ENCODE measurements at regions not wholly inside any gene's neighbourhood (a gene's known extent, or its start where the extent isn't known, plus 50 kb on each side); places are given as distances from the start of the nearest gene placed in this dataset.

GRCh38 chr12:28065889-28066630, 93.5 kb upstream of the PTHLH start:
- TF ChIP-seq CTCF (conservative IDR thresholded peaks at IDR 0.05; ENCODE audit: low read length) (no peak), EZH2phosphoT487 (IDR thresholded peaks at IDR 0.05; ENCODE audit: borderline replicate concordance, low read depth, low read length) (no peak)

Data from OCI-LY7 (cell line).